GM19455 (cell line): ENCODE measurements at regions not wholly inside any gene's neighbourhood (a gene's known extent, or its start where the extent isn't known, plus 50 kb on each side); places are given as distances from the start of the nearest gene placed in this dataset.

ENCODE experiments used
- ATAC-seq: cut with Tn5 transposase; IDR thresholded peaks from one replicate; pipeline ENCODE4 v1.9.1; 2021; ENCODE audit not compliant: unreplicated experiment

- ATAC-seq: no peak
Observed at GRCh38 chr5:120738568-120738967, 274.5 kb downstream of the PRR16 start.

DNA sequence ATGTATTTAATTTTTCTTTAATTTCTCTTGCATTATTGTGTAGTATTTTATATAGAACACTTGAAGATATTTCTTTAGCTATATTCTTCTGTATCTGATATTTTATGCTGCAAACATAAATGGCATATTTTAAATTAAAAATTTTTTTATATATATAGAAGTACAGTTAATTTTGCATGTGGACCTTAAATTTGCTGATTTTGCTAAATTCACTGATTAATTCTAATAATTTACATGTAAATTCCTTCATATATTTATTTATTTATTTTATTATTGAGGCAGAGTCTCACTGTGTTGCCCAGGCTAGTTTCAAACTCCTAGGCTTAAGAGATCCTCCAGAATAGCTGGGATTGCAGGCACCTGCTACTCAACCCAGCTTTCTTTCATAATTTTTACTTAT, 276.9 kb downstream of the PRR16 start:
- no peak for ATAC-seq

DNA sequence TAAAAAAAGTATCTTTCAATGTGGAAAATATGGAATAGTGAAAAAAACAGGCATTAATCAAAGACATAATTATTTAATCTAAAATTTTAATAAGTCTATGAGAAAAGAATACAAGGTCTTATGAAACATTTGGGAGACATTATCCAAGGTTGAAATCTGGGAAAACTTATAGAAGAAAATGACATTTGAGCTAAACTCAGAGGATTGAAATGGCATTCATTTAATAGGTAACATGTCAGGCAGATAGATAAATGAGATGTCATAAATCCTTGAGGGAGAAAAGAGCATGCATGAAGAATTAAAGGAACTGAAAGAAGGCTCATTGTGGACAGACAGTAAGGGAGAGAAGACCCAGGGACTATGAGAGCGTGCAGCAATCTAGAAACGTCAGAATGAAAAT, 284.4 kb downstream of the PRR16 start:
- ATAC-seq: no peak

DNA sequence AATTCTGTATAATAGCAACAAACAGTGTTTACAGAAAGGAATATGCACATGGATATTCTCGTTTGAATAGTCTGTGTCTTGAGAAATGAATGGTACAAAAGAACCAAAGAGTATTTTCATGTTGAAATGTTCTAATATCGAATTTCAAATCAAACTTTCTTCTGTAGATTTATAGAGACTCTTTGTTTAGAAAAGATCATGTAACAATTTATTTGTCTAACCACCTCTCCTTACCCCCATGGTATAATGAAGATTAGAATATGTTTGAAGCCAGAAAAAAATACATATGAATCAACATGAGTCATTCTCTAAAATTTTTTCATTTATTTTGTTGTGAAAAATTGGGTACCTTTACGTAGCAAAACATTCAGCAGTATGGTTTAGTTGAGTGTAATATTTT, 285.6 kb downstream of the PRR16 start:
- no peak for ATAC-seq

GRCh38 chr5:120759587-120759986, 295.5 kb downstream of the PRR16 start:
- no peak for ATAC-seq

DNA sequence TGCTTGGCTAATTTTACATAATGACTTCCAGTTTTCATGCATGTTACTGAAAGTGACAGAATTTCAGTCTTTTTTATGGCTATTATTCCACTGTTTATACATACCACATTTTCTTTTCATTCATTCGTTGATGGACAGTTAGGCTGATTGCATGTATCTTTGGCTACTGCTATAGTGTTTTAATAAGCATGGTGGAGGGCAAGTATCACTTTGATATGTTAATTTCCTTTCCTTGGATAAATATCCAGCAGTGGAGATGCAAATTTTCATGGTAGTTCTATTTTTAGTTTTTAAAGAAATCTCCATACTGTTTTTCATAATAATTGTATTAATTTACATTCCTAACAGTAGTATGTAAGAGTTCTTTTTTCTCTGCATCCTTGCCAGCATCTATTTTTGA, 297.9 kb downstream of the PRR16 start:
- ATAC-seq: no peak

GRCh38 chr5:120765189-120765588, 301.1 kb downstream of the PRR16 start:
- ATAC-seq: no peak

GRCh38 chr5:120767178-120767820, 303.2 kb downstream of the PRR16 start:
- no peak for ATAC-seq

- ATAC-seq: no peak
Observed at GRCh38 chr5:120769312-120769872, 305.3 kb downstream of the PRR16 start.

DNA sequence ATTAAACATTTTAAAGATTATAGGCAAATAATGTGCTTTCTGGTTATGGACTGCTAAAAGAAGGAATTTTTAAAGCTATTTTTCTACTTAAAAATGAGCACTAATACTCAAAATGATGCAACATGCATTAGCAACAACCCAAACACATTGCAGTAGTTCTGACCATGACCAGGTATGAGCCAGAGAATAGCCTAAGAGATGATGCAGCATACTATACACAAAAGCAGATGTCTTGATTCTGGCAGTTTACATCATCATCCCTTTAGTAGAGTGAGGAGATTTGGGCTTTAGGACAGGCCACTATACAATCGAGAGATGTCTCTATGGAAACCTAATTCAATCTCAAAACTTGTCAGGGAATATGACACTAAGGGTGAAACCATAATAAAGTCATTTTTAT, 307.1 kb downstream of the PRR16 start:
- no peak for ATAC-seq

DNA sequence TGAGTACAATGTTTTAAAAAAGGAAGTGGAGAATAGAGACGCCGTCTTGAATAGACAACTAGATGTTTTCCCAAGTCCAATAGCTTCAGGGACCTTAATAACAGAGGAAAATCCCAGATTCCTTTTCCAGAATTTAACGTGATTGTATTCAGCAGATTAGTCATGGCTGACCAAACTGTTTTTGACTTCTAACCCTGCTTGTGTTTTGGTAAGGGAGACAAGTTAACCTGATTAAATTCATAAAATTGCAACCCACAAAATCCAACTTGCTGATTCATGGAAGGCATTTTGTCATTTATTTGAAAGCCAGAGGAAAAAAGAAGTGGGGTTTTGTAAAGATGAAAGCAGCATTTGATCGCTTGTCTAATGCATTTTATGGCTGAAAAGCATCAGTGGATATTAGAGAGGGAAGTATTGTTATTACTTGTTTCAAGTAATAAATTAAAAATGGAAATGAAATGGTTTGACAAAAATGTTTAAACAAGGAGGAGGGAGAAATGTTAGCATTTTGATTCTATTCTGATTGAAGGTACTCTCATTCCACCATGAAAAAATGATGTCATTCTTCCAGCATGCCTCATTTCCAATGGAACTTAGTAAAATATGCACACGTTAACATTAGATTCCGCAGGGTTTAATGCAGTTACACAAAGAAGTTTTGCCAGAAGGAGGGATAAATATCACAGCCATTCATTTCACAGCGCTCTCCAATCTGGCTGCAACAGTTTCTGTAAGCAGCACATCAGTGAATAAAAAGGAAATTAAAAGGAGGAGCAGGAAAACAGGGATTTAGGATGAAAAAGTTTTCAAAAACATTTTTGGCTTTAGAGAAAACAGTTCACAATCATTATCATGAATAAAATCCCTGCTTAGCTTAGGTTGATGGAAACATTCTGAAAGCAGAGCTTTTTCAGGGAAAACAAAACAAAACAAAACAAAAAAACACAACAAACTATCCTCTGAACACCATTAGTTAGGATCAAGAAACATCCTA, 314.7 kb downstream of the PRR16 start:
- ATAC-seq: no peak

DNA sequence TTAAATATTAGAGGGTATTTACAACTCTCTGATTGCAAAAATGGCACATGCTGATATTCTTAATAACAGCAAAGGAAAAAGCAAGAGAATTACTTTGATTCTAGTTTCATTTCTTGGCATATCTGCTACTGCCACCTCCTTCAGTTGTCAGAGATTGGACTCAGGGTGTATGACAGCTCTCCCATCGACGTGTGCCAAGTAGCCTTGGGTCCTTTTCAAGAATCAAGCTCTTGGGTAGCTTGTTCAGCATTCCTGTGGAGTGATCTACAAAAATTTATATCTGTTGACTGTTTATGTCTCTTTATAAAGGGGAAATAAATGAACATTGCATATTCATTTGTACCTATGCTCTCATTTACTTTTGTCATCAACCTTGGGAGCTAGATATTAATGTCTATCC, 315.6 kb downstream of the PRR16 start:
- ATAC-seq: no peak

DNA sequence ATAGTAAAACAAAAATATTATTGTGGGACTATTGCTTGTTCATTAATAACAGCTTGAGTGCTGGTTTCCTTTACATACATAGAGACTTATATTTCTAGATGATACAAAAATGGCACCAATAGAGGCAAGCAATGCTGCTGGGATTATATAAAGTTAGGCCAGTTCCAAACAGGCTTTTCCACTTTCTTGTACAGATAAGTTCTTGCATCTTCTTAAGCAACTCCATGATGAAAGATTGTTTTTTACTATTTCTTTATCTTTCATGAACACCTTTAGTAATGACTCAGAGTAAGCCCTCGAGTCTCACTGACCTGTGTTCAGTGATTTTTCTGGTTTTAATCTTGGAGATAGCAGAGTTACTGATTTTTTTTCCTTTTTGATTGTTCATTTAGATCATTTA, 324.4 kb downstream of the PRR16 start:
- no peak for ATAC-seq

DNA sequence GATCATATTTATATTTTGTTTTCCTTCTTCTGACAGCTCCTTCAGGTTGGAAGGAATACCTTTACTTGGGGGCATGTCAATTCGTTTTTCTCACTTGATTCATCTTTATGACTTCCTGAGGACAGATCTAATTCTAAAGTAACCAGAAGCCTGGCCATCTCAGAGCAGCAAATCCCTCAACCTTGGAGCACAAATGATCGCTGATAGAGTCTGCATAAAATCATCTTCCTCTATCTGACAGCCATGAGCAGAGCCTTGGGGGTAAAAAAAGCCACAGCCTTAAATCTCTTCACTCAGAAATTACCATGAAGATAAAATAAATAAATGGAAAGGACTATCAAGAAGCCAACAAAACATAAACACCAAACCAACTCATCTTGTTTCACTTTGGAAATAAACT, 325.8 kb downstream of the PRR16 start:
- no peak for ATAC-seq

GRCh38 chr5:120790339-120790738, 326.2 kb downstream of the PRR16 start:
- no peak for ATAC-seq

- no peak for ATAC-seq
Observed at GRCh38 chr5:120792477-120792876, 328.4 kb downstream of the PRR16 start.

- no peak for ATAC-seq
Observed at GRCh38 chr5:120794121-120794520, 330.0 kb downstream of the PRR16 start.

- no peak for ATAC-seq
Observed at GRCh38 chr5:120803282-120803681, 339.2 kb downstream of the PRR16 start.

- ATAC-seq: no peak
Observed at GRCh38 chr5:120805131-120805530, 341.0 kb downstream of the PRR16 start.

DNA sequence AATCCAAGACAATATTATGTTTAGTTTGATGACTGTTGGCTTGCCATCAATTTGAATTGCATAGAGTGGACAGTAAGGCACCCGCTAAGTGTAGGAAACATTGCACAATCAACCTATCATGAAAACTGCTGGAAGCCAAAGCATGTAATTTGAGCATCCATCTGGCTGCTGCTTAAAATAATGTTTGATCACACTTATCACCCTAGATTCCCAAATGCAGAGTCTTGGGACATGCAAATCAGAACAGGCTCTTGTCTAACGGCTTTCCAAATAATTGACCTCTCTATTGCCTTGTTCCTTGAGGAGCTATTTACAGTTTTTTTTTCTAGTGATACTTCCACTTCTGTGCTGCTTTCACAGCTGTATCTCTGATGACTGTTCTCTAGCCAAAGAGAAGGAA, 342.1 kb downstream of the PRR16 start:
- ATAC-seq: no peak

- ATAC-seq: no peak
Observed at GRCh38 chr5:120808135-120808534, 344.0 kb downstream of the PRR16 start.

- no peak for ATAC-seq
Observed at GRCh38 chr5:120808606-120809005, 344.5 kb downstream of the PRR16 start.
